ENCODE measurements at regions not wholly inside any gene's neighbourhood (a gene's known extent, or its start where the extent isn't known, plus 50 kb on each side); places are given as distances from the start of the nearest gene placed in this dataset.
A peak's percentile ranks its signal among the peaks of the same experiment; 100 is the strongest.

GRCh38 chr4:123701131-123701575 lies 304.6 kb downstream of the SPRY1 start:
- no peak for DNase-seq

DNA sequence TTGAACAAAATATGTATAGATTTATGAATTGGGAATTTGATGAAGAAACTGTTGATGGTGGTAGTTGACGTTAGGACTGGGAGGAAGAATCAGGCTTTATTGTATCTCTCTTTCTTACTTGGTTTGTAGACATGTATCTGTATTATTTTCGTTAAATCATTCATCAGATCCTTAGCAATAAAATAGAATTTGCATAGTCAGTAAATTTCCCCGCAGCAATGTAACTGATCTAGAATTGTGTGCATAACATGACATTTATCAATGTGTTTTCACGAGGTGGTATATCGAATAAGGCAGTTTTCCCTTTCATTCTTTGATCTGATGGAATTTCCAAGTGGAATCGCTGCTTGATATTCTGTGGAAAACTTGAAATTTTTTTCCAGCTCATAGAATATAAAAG lies 308.8 kb downstream of the SPRY1 start:
- H3K36me3 ChIP-seq (replicated peaks): no peaks in the 10 kb centered on the region
- no peak for DNase-seq
- no peak overlapping the region for H3K4me3 ChIP-seq (ENCODE audit: low read depth, low read length)
- H3K27ac ChIP-seq: no peak overlapping the region
- H3K27me3 ChIP-seq (replicated peaks): no peaks in the 10 kb centered on the region
- in situ Hi-C loops (cut with HindIII; ENCODE audit: low pct_ligation_motif_present, low sequenced_read_pairs): no loop called here
- TF ChIP-seq, protein P1, sequence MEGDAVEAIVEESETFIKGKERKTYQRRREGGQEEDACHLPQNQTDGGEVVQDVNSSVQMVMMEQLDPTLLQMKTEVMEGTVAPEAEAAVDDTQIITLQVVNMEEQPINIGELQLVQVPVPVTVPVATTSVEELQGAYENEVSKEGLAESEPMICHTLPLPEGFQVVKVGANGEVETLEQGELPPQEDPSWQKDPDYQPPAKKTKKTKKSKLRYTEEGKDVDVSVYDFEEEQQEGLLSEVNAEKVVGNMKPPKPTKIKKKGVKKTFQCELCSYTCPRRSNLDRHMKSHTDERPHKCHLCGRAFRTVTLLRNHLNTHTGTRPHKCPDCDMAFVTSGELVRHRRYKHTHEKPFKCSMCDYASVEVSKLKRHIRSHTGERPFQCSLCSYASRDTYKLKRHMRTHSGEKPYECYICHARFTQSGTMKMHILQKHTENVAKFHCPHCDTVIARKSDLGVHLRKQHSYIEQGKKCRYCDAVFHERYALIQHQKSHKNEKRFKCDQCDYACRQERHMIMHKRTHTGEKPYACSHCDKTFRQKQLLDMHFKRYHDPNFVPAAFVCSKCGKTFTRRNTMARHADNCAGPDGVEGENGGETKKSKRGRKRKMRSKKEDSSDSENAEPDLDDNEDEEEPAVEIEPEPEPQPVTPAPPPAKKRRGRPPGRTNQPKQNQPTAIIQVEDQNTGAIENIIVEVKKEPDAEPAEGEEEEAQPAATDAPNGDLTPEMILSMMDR (IDR thresholded peaks at IDR 0.05; ENCODE audit: low read depth, low read length, missing control alignments): no peak

More at GRCh38 chr4:123701131-123701575, 304.6 kb downstream of the SPRY1 start:
- in situ Hi-C loops (cut with HindIII; ENCODE audit: low pct_ligation_motif_present, low sequenced_read_pairs): no loop called here
- TF ChIP-seq, protein P1 (IDR thresholded peaks at IDR 0.05; ENCODE audit: low read depth, low read length, missing control alignments): no peak
- H3K27ac ChIP-seq: peak overlapping the region; percentile 95
- no peak overlapping the region for H3K4me3 ChIP-seq (ENCODE audit: low read depth, low read length)
- no peaks in the 10 kb centered on the region for H3K27me3 ChIP-seq (replicated peaks)
- no peaks in the 10 kb centered on the region for H3K36me3 ChIP-seq (replicated peaks)

GRCh38 chr4:123706973-123707372 lies 310.4 kb downstream of the SPRY1 start:
- DNase-seq: no peak
- no peak overlapping the region for H3K4me3 ChIP-seq (ENCODE audit: low read depth, low read length)
- no peaks in the 10 kb centered on the region for H3K27me3 ChIP-seq (replicated peaks)
- H3K27ac ChIP-seq: no peak overlapping the region
- in situ Hi-C loops (cut with HindIII; ENCODE audit: low pct_ligation_motif_present, low sequenced_read_pairs): no loop called here
- H3K36me3 ChIP-seq (replicated peaks): no peaks in the 10 kb centered on the region
- TF ChIP-seq, protein P1 (IDR thresholded peaks at IDR 0.05; ENCODE audit: low read depth, low read length, missing control alignments): no peak

- TF ChIP-seq, protein P1 (IDR thresholded peaks at IDR 0.05; ENCODE audit: low read depth, low read length, missing control alignments): no peak
- no peak overlapping the region for H3K4me3 ChIP-seq (ENCODE audit: low read depth, low read length)
- in situ Hi-C loops (cut with HindIII; ENCODE audit: low pct_ligation_motif_present, low sequenced_read_pairs): no loop called here
- H3K27ac ChIP-seq: no peak overlapping the region
- no peak for DNase-seq
- no peaks in the 10 kb centered on the region for H3K27me3 ChIP-seq (replicated peaks)
- H3K36me3 ChIP-seq (replicated peaks): no peaks in the 10 kb centered on the region
Observed at GRCh38 chr4:123708902-123709301, 312.3 kb downstream of the SPRY1 start.

GRCh38 chr4:123709336-123709735 lies 312.7 kb downstream of the SPRY1 start:
- no peak overlapping the region for H3K4me3 ChIP-seq (ENCODE audit: low read depth, low read length)
- H3K27ac ChIP-seq: no peak overlapping the region

GRCh38 chr4:123731035-123731434 lies 334.4 kb downstream of the SPRY1 start:
- Histone ChIP-seq H3K4me3 (ENCODE audit: low read depth, low read length) (no peak overlapping the region), H3K36me3 (replicated peaks) (no peaks in the 10 kb centered on the region), H3K27me3 (replicated peaks) (no peaks in the 10 kb centered on the region), H3K27ac (no peak overlapping the region)
- no peak for DNase-seq
- TF ChIP-seq, protein P1 (IDR thresholded peaks at IDR 0.05; ENCODE audit: low read depth, low read length, missing control alignments): no peak
- in situ Hi-C loops (cut with HindIII; ENCODE audit: low pct_ligation_motif_present, low sequenced_read_pairs): no loop called here

More at GRCh38 chr4:123709336-123709735, 312.7 kb downstream of the SPRY1 start:
- no peak for DNase-seq
- in situ Hi-C loops (cut with HindIII; ENCODE audit: low pct_ligation_motif_present, low sequenced_read_pairs): no loop called here
- Histone ChIP-seq H3K27me3 (replicated peaks) (no peaks in the 10 kb centered on the region), H3K36me3 (replicated peaks) (no peaks in the 10 kb centered on the region)
- TF ChIP-seq, protein P1 (IDR thresholded peaks at IDR 0.05; ENCODE audit: low read depth, low read length, missing control alignments): no peak

Data from brain microvascular endothelial cell (primary cell).